ENCODE measurements at regions not wholly inside any gene's neighbourhood (a gene's known extent, or its start where the extent isn't known, plus 50 kb on each side); places are given as distances from the start of the nearest gene placed in this dataset.

- peak; percentile 21 for DNase-seq (ENCODE audit: low spot score)
- H3K27ac ChIP-seq = no peak overlapping the region
- CTCF ChIA-PET = interaction anchor here (0.5 to 0.9 kb wide), 3 partner anchors 12 to 59 kb away, joined by 3 read pairs; no protein-coding TSS in a partner anchor
- no peak for TF ChIP-seq CTCF (conservative IDR thresholded peaks at IDR 0.05; ENCODE audit: low read depth)
- POLR2A ChIA-PET (ENCODE audit: low non-redundant PET) = interaction anchor here (0.6 kb wide), 1 partner anchor 60 kb away, joined by 3 read pairs; no protein-coding TSS in a partner anchor
Observed at GRCh38 chr5:173829826-173830225, 58.3 kb upstream of the CPEB4 start.

- ChIA-PET POLR2A (ENCODE audit: low non-redundant PET) (interaction anchor here (0.6 kb wide), 1 partner anchor 59 kb away, joined by 3 read pairs; no protein-coding TSS in a partner anchor), CTCF (interaction anchor here (0.6 to 0.9 kb wide), 2 partner anchors 11 to 44 kb away, joined by 3 read pairs; no protein-coding TSS in a partner anchor)
- H3K27ac ChIP-seq = no peak overlapping the region
- no peak for TF ChIP-seq CTCF (conservative IDR thresholded peaks at IDR 0.05; ENCODE audit: low read depth)
- DNase-seq (ENCODE audit: low spot score) = no peak
Observed at GRCh38 chr5:173830421-173830820, 57.7 kb upstream of the CPEB4 start.

GRCh38 chr5:173831196-173831914, 56.8 kb upstream of the CPEB4 start:
- TF ChIP-seq CTCF (conservative IDR thresholded peaks at IDR 0.05; ENCODE audit: low read depth) = no peak
- CTCF ChIA-PET = interaction anchor here (0.7 kb wide), 1 partner anchor 215 kb away, joined by 6 read pairs; no protein-coding TSS in a partner anchor
- POLR2A ChIA-PET (ENCODE audit: low non-redundant PET) = no interaction called here
- DNase-seq (ENCODE audit: low spot score) = no peak
- no peak overlapping the region for H3K27ac ChIP-seq

GRCh38 chr5:173832386-173832785, 55.8 kb upstream of the CPEB4 start:
- no peak for DNase-seq (ENCODE audit: low spot score)

GRCh38 chr5:173833196-173833985, 54.8 kb upstream of the CPEB4 start:
- POLR2A ChIA-PET (ENCODE audit: low non-redundant PET) = no interaction called here
- no peak for TF ChIP-seq CTCF (conservative IDR thresholded peaks at IDR 0.05; ENCODE audit: low read depth)
- no peak overlapping the region for H3K27ac ChIP-seq
- no peak for DNase-seq (ENCODE audit: low spot score)
- CTCF ChIA-PET = interaction anchor here (0.7 to 0.9 kb wide), 2 partner anchors 37 to 535 kb away, joined by 3 to 7 read pairs; no protein-coding TSS in a partner anchor

More at GRCh38 chr5:173832386-173832785, 55.8 kb upstream of the CPEB4 start:
- ChIA-PET CTCF (interaction anchor here (0.5 to 0.7 kb wide), 2 partner anchors 33 to 203 kb away, joined by 3 to 4 read pairs; no protein-coding TSS in a partner anchor), POLR2A (ENCODE audit: low non-redundant PET) (no interaction called here)
- H3K27ac ChIP-seq = no peak overlapping the region
- TF ChIP-seq CTCF (conservative IDR thresholded peaks at IDR 0.05; ENCODE audit: low read depth) = no peak

GRCh38 chr5:173834071-173834771, 53.9 kb upstream of the CPEB4 start:
- TF ChIP-seq CTCF (conservative IDR thresholded peaks at IDR 0.05; ENCODE audit: low read depth) = no peak
- no peak for DNase-seq (ENCODE audit: low spot score)
- no peak overlapping the region for H3K27ac ChIP-seq
- ChIA-PET CTCF (no interaction called here), POLR2A (ENCODE audit: low non-redundant PET) (no interaction called here)
